NCI-H345 treated with DMSO at 0.1 percent for 48 hours (cell line): ENCODE measurements at regions not wholly inside any gene's neighbourhood (a gene's known extent, or its start where the extent isn't known, plus 50 kb on each side); places are given as distances from the start of the nearest gene placed in this dataset.
"Not testable (repeated sequence)": the region's sequence is repeated elsewhere in the genome, so short reads cannot be mapped to it uniquely, and the experiment has no call there.

Source experiments
- DNase-seq: peaks from one replicate; lab custom pipeline; 2025; ENCODE audit not compliant: unreplicated experiment; lab: John Stamatoyannopoulos, UW

GRCh38 chr9:71286146-71286545, 164.7 kb upstream of the TRPM3 start:
- DNase-seq: no peak

GRCh38 chr9:71285191-71285656, 163.8 kb upstream of the TRPM3 start:
- DNase-seq: peak; percentile 54

- not testable (repeated sequence) for DNase-seq
These were observed 160.7 kb upstream of the TRPM3 start for GRCh38 chr9:71282116-71282515.

- no peak for DNase-seq
These were observed 157.8 kb upstream of the TRPM3 start for GRCh38 chr9:71279151-71279739.

GRCh38 chr9:71273613-71274012, 152.2 kb upstream of the TRPM3 start:
- DNase-seq: no peak

- DNase-seq: no peak
These were observed 150.2 kb upstream of the TRPM3 start for GRCh38 chr9:71271602-71272001.

GRCh38 chr9:71270554-71270953, 149.1 kb upstream of the TRPM3 start:
- no peak for DNase-seq

- DNase-seq: no peak
These were observed 148.4 kb upstream of the TRPM3 start for GRCh38 chr9:71269859-71270258.

- no peak for DNase-seq
These were observed 147.6 kb upstream of the TRPM3 start for GRCh38 chr9:71268871-71269635.

- no peak for DNase-seq
These were observed 142.0 kb upstream of the TRPM3 start for GRCh38 chr9:71263451-71263850.

- not testable (repeated sequence) for DNase-seq
These were observed 139.0 kb upstream of the TRPM3 start for GRCh38 chr9:71260419-71260818.

- DNase-seq: no peak
These were observed 133.3 kb upstream of the TRPM3 start for GRCh38 chr9:71254592-71255277.

- no peak for DNase-seq
These were observed 131.6 kb upstream of the TRPM3 start for GRCh38 chr9:71253011-71253410.

- no peak for DNase-seq
These were observed 129.2 kb upstream of the TRPM3 start for GRCh38 chr9:71250581-71250980.

- peak; percentile 18 for DNase-seq
These were observed 128.4 kb upstream of the TRPM3 start for GRCh38 chr9:71249729-71250317.

- no peak for DNase-seq
These were observed 124.2 kb upstream of the TRPM3 start for GRCh38 chr9:71245651-71246050.

- no peak for DNase-seq
These were observed 122.5 kb upstream of the TRPM3 start for GRCh38 chr9:71243951-71244350.

- no peak for DNase-seq
These were observed 120.7 kb upstream of the TRPM3 start for GRCh38 chr9:71242081-71242480.

GRCh38 chr9:71237051-71237450, 115.6 kb upstream of the TRPM3 start:
- no peak for DNase-seq

GRCh38 chr9:71233646-71234045, 112.2 kb upstream of the TRPM3 start:
- no peak for DNase-seq

GRCh38 chr9:71223953-71224538, 102.6 kb upstream of the TRPM3 start:
- DNase-seq: no peak
